GM21515 (cell line): ENCODE measurements at regions not wholly inside any gene's neighbourhood (a gene's known extent, or its start where the extent isn't known, plus 50 kb on each side); places are given as distances from the start of the nearest gene placed in this dataset.

Source experiments
- ATAC-seq: cut with Tn5 transposase; IDR thresholded peaks from one replicate; pipeline ENCODE4 v1.9.1; 2021; ENCODE audit not compliant: unreplicated experiment

DNA sequence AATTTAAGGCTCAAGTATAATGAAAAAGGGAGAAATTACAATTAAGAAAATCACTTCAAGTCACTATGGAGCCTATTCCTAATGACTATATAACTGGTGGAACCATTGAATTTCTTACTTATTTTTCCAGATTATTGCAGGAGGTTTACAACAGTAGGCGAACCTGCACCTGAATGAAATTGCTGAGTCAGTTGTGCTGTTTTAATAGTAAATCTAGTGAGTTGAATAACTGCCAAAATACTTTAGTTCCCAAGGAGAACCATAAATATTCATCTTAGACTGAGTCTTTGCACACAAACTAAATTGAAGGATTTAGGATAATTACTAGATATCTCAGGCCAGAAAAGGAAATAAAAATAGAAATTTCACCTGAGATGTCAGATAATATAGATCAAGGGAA lies 1052.8 kb downstream of the NAALADL2 start:
- ATAC-seq = no peak

DNA sequence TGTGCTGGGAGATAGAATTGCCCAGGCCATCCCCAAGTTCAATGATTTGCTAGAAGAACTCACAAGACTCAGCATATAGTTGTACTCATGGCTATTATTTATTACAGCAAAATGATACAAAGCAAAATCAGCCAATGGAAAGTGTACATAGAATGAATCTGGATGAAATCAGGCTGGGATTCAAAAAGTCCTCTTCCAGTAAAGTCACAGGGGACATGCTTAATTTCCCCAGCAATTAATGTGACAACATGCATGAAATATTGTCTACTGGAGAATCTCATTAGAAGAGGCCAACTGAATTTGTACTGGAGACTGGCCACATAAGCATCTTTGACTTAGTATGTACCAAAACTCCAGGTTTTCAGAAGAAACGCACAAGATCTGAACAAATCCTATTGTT lies 1043.1 kb downstream of the NAALADL2 start:
- ATAC-seq = no peak

DNA sequence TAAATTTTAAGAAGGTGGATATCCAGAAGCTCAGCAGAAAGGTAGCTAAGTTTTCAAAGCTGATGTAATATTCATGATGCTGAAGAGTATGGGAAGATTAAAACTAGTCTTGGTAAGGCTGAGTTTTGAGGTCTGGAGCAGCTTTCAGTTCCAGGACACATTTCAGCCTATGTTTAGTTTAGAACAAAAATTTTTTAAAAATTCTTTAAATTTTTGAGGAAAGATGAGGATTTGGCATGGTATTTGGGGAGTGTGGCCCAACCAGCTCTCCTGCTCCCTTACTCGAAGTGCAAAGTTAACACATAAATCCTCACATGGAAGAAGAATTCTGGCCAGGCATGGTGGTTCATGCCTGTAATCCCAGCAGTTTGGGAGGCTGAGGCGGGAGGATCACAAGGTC lies 1039.1 kb downstream of the NAALADL2 start:
- no peak for ATAC-seq

DNA sequence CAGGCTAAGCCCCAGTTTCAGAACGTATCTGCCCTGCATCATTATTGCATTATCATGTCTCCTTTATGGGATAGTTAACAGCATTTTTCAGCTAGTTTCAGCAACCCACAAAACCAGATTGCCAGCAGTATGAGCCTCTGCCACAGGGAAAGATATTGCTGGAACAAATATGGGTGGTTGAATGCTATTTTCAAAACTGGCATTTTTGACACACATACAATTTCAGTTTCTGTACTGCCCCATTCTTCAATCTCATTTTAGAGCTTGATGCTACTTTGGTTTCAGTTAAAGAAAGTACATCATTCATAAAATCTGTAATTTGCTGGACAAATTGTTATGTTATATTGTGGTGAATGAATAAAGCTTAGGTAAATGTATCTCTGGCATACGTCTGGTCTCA lies 1037.5 kb downstream of the NAALADL2 start:
- ATAC-seq = no peak

DNA sequence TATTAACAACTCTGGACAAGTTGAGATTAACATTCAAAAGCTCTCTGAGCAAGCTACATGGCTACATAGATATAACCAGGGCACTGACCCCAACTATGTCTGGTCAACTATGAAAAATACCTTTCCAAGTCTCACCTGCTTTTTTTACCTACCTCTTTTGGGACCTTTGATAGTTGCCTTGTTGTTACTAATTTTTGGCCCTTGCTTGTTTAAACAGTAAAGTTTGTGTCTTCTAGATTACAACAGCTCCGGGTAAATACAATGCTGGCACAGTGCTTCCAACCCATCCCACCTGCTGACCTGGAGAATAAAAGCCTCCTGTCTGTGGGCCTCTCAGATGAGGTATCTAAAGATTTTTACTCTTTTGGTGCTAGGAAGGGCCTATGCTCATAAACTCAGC lies 1036.6 kb downstream of the NAALADL2 start:
- ATAC-seq = no peak

DNA sequence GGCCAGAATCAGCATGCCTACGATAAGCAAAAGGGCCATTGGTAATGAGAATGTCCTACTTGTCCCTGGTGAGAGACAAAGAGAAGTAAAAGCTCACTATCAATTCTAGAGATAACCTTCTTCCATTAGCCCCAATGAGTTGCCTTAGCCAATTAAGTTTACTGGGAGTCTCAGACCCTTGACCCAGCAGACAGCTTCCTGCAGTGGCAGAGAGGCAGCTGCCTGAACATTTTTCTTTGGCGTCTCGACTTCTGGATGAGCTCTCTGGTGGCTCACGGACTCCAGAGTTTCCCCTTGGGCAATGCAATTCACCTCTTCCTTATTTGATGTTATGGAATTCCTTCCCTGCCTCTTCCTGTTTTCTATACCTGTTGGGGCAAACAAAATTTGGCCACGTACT lies 1034.4 kb downstream of the NAALADL2 start:
- no peak for ATAC-seq

DNA sequence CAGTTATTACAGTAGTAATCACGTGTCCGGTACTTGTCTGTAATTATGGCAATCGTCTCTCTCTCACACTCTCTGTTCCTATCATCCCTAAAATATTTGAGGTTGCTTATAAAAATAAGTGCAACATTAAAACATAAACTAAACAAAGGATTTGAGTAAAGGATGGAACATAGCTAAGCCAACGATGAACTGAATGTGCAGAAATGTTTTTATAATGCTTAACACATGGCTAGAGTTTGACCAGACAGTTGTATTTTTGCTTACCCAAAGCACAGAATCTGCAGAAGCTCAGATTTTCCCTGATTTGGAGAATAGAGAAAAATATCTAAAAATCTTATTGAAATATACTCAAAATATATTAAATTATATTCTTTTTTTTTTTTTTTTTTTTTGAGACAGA lies 1030.9 kb downstream of the NAALADL2 start:
- no peak for ATAC-seq

DNA sequence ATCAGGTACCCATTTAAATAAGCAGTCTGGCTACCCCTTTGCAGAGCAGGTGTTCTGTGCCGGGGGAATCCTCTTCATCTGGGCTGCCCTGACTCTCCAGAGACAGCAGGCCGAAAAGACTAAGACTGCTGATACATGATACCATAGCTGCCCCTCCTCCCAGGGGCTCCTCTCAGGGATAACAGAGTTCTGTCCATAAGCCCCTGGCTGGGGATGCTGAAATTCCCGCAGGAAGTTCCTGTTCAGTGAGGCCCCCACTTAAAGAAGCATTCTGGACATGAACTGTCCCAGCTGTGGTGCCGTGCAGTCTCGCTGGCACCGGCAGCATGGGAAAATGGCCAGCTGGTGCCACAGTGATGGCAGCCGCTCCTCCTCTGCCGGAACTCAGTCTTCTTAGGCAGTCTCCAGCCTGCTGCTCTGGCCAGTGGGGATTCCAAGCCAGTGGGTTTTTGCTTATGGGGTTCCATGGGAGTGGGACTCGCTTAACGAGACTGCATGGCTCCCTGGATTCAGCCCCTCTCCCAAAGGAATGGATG lies 1026.2 kb downstream of the NAALADL2 start:
- ATAC-seq = no peak

DNA sequence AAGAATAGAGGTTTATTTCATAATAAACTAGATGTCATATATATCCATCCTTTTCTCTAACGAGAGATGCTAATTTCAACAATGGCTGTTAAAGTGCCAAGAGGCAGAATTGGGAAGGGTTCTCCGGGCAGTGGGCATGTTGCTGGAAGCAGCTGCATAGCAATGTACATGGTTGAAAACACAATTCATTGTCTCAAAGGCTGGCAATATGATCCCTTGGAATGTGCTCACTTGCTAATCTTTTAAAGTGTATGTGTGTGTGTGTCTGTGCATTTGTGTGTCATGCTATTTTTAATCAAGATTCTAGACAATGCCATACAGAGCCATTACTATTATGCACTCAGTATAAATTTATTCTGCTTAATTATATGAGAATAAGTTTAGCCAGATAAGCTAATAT lies 1020.3 kb downstream of the NAALADL2 start:
- ATAC-seq = no peak

DNA sequence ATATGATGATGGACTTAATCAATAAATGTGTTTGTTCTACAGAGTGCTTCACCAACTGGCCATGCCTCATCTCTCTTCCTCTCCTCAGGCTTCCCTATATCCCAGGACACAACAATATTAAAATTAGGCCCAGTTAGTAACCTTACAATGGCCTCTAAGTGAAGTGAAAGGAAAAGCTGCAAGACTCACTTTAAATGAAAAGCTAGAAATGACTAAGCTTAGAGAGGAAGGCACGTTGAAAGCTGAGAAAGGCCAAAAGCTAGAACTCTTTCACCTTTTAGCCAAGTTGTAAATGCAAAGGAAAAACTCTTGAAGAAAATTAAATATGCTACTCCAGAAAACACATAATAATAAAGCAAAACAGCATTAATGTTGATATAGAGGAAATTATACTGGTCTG lies 1010.3 kb downstream of the NAALADL2 start:
- no peak for ATAC-seq

DNA sequence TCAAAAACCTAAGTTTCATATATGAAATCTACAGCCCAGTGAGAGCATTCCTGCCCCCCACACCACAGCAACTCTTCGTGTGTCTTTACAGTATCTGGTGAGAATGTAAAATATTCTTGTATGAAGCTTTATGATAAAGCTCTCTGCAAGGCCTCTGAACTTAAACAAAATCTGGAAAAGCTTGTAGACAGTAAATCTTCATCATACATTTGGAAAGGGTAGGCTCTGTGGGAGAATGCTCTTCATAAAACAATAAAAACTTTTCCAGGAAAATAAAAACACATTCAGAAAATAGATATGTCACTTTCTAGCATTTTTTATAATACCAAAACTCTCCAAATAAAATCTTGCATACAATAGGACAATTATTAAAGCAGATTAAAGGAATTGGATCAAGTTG lies 1009.5 kb downstream of the NAALADL2 start:
- no peak for ATAC-seq

DNA sequence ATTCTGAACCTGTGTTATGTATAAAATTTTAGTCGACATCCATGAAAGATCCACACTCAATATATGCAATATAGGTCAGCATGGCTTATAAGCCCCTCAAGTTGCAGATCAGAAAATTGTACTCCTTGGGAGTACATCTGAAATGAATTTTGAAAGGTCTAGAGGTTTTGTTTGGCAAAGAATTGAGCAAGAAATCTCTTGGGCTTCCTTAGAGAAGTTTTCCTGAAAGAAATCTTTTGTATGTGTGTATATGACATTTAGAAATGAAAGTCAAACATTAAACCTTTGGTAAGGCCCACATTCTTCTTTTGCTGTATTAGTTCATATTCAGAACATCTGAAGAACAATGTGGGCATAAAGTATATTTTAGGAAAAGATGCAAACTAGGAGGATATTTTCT lies 1006.6 kb downstream of the NAALADL2 start:
- no peak for ATAC-seq

DNA sequence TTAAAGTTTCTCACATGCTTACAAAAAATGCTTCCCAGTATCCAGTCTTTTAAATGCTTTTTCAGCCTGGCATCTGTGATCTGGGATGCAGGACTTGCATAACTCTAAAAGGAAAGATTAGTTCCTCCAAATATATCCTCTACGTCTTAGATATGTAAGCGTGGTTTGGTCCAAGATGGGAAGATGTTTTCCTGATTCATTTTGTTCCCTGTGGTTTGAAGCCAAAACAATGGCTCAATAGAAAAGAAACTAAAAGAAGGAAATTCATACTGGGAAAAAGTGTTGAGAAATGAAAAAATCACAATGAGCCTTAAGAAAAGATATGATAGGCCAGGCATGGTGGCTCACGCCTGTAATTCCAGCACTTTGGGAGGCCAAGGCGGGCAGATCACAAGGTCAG lies 1002.8 kb downstream of the NAALADL2 start:
- no peak for ATAC-seq
